Smooth muscle cell (in vitro differentiated cells): ENCODE measurements at regions not wholly inside any gene's neighbourhood (a gene's known extent, or its start where the extent isn't known, plus 50 kb on each side); places are given as distances from the start of the nearest gene placed in this dataset.

Source experiments
- DNase-seq: peaks from one replicate; lab custom pipeline; 2025; ENCODE audit not compliant: unreplicated experiment; lab: John Stamatoyannopoulos, UW
- H2AFZ ChIP-seq: fragments of 200-600 bp; sonication (generic); 2 replicates; pipeline ENCODE4 v1.6.0; 2016; ENCODE audit warnings: antibody characterized with exemption, low read depth, mild to moderate bottlenecking
- H3F3A ChIP-seq: fragments of 200-600 bp; sonication (generic); 2 replicates; pipeline ENCODE4 v1.6.0; 2017; ENCODE audit warnings: antibody characterized with exemption, low read depth
- H3K27ac ChIP-seq: fragments of 200-600 bp; sonication (generic); 2 replicates; pipeline ENCODE4 v1.5.1; 2016; ENCODE audit warnings: low read depth, mild to moderate bottlenecking
- H3K27me3 ChIP-seq: fragments of 200-600 bp; sonication (generic); 2 replicates; pipeline ENCODE4 v1.6.1; 2016; ENCODE audit warnings: low read depth, mild to moderate bottlenecking
- H3K36me3 ChIP-seq: fragments of 200-600 bp; sonication (generic); 2 replicates; pipeline ENCODE4 v1.5.1; 2016; ENCODE audit warnings: low read depth
- H3K4me1 ChIP-seq: fragments of 200-600 bp; sonication (generic); 2 replicates; pipeline ENCODE4 v1.5.1; 2016; ENCODE audit warnings: low read depth
- H3K4me2 ChIP-seq: fragments of 200-600 bp; sonication (generic); 2 replicates; pipeline ENCODE4 v1.6.0; 2016; ENCODE audit warnings: mild to moderate bottlenecking
- H3K4me3 ChIP-seq: fragments of 200-600 bp; sonication (generic); 2 replicates; pipeline ENCODE4 v1.5.1; 2016; ENCODE audit warnings: mild to moderate bottlenecking
- H3K79me2 ChIP-seq: fragments of 200-600 bp; sonication (generic); 2 replicates; pipeline ENCODE4 v1.6.0; 2016; ENCODE audit warnings: low read depth, mild to moderate bottlenecking
- H3K9ac ChIP-seq: fragments of 200-600 bp; sonication (generic); 2 replicates; pipeline ENCODE4 v1.6.0; 2016; ENCODE audit warnings: low read depth
- H3K9me3 ChIP-seq: fragments of 200-600 bp; sonication (generic); replicated peaks from 2 replicates; pipeline ENCODE4 v1.5.1; 2016; ENCODE audit warnings: low read depth
- H4K20me1 ChIP-seq: fragments of 200-600 bp; sonication (generic); 2 replicates; pipeline ENCODE4 v1.6.0; 2016; ENCODE audit warnings: low read depth
- CTCF ChIP-seq: fragments of 200-600 bp; sonication (generic); IDR thresholded peaks from 2 replicates; pipeline ENCODE4 v1.5.1; 2017; ENCODE audit warnings: borderline replicate concordance, mild to moderate bottlenecking, antibody characterized with exemption; ENCODE audit not compliant: insufficient read depth, poor library complexity, severe bottlenecking
- WGBS: methylation state at CpG from one replicate; pipeline ENCODE4 v1.1.7; 2016; ENCODE audit warnings: low lambda C conversion rate; 5-methylcytosine and 5-hydroxymethylcytosine counted together

- Histone ChIP-seq H3K36me3 (no peaks in the 10 kb centered on the region), H3K9ac (no peak overlapping the region), H3F3A (no peaks in the 10 kb centered on the region), H3K27ac (no peak overlapping the region), H3K79me2 (no peaks in the 10 kb centered on the region), H2AFZ (no peak overlapping the region), H3K4me2 (no peak overlapping the region), H3K4me3 (no peak overlapping the region), H3K4me1 (no peaks in the 10 kb centered on the region), H3K9me3 (no peaks in the 10 kb centered on the region), H4K20me1 (no peaks in the 10 kb centered on the region), H3K27me3 (no peaks in the 10 kb centered on the region)
- DNase-seq: no peak
- WGBS: 95% methylated on average over 4 of the region's 4 CpGs
- no peak for TF ChIP-seq CTCF
These were observed 125.4 kb upstream of the NPVF start for GRCh38 chr7:25353732-25354131.

GRCh38 chr7:25356534-25357151, 128.4 kb upstream of the NPVF start:
- H3K27me3 ChIP-seq: no peaks in the 10 kb centered on the region
- no peak overlapping the region for H3K4me3 ChIP-seq
- no peaks in the 10 kb centered on the region for H3K79me2 ChIP-seq
- DNase-seq: no peak
- H3K9me3 ChIP-seq: no peaks in the 10 kb centered on the region
- TF ChIP-seq CTCF: no peak
- no peak overlapping the region for H3K9ac ChIP-seq
- no peaks in the 10 kb centered on the region for H3K36me3 ChIP-seq
- no peak overlapping the region for H3K27ac ChIP-seq
- H3K4me1 ChIP-seq: no peaks in the 10 kb centered on the region
- H4K20me1 ChIP-seq: no peaks in the 10 kb centered on the region
- no peaks in the 10 kb centered on the region for H3F3A ChIP-seq
- H2AFZ ChIP-seq: no peak overlapping the region
- WGBS: 81% methylated on average over 4 of the region's 4 CpGs
- H3K4me2 ChIP-seq: no peak overlapping the region

GRCh38 chr7:25358926-25359325, 130.6 kb upstream of the NPVF start:
- Histone ChIP-seq H3K4me2 (no peak overlapping the region), H3K4me3 (no peak overlapping the region), H3K36me3 (no peaks in the 10 kb centered on the region), H3K79me2 (no peaks in the 10 kb centered on the region), H3K9ac (no peak overlapping the region), H3F3A (no peaks in the 10 kb centered on the region), H2AFZ (no peak overlapping the region), H3K27me3 (no peaks in the 10 kb centered on the region), H3K27ac (no peak overlapping the region), H4K20me1 (no peaks in the 10 kb centered on the region), H3K4me1 (no peaks in the 10 kb centered on the region), H3K9me3 (no peaks in the 10 kb centered on the region)
- no peak for DNase-seq
- 51% methylated on average over 6 of the region's 6 CpGs for WGBS
- TF ChIP-seq CTCF: no peak

GRCh38 chr7:25359471-25360059, 131.3 kb upstream of the NPVF start:
- H3K27me3 ChIP-seq: no peaks in the 10 kb centered on the region
- no peak overlapping the region for H2AFZ ChIP-seq
- no peak overlapping the region for H3K9ac ChIP-seq
- no peaks in the 10 kb centered on the region for H3K4me1 ChIP-seq
- no peaks in the 10 kb centered on the region for H3K9me3 ChIP-seq
- H4K20me1 ChIP-seq: no peaks in the 10 kb centered on the region
- no peak overlapping the region for H3K27ac ChIP-seq
- H3K4me3 ChIP-seq: no peak overlapping the region
- no peak for TF ChIP-seq CTCF
- WGBS: 73% methylated on average over 9 of the region's 9 CpGs
- no peak overlapping the region for H3K4me2 ChIP-seq
- no peaks in the 10 kb centered on the region for H3K36me3 ChIP-seq
- DNase-seq: no peak
- H3K79me2 ChIP-seq: no peaks in the 10 kb centered on the region
- no peaks in the 10 kb centered on the region for H3F3A ChIP-seq
